ENCODE measurements at regions not wholly inside any gene's neighbourhood (a gene's known extent, or its start where the extent isn't known, plus 50 kb on each side); places are given as distances from the start of the nearest gene placed in this dataset.

- TF ChIP-seq CTCF (IDR thresholded peaks at IDR 0.05; ENCODE audit: low read length) = no peak
- TF ChIP-seq EZH2 (optimal IDR thresholded peaks at IDR 0.05; ENCODE audit: low read depth, low read length) = no peak
- TF ChIP-seq EZH2phosphoT487 (IDR thresholded peaks at IDR 0.05; ENCODE audit: low read length) = no peak
Measured at GRCh38 chr13:76651286-76651685, 234.9 kb downstream of the KCTD12 start.

All from MM.1S (cell line).